ENCODE measurements at regions not wholly inside any gene's neighbourhood (a gene's known extent, or its start where the extent isn't known, plus 50 kb on each side); places are given as distances from the start of the nearest gene placed in this dataset.

DNA sequence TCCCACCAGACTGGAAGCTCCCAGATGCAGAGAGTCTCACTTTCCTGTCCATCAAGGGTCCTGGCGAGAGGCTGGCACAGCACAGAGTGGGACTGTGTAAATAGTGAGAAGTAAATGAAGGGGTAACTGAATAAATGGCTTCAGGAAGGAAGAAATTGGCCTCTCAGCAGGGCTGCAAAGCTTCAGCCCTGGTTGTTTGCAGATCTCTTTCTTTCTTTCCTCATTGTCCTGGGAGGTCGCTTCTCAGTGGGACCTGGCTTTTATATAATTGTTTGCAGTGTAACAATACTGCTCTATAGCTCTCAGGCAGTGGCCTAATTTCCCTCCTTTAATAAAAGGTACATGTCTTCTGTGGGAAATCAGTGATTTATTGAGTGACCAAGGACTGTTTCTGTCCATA is 74.9 kb upstream of the GPR45 start:
- 43% methylated on average over 2 of the region's 2 CpGs for WGBS

DNA sequence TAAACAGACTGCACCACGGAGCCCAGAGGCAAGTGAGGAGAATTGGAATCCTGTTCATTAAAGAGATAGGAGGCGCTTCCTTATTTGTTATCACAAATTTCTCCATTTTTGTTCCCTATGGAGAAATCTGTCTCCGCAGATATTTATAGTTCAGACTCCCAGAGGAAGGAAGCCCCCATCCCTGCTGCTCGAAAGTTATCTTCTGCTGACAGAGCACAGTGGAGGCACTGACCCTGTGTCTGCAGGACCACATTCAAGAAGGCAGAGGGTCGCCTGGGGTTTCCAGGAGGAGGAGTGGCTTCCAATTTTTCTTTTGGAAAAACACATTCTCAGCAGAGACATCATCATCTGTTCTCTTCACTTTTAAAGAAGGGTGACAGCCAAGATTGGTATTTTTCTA is 73.0 kb upstream of the GPR45 start:
- no peak overlapping the region for H3K27ac ChIP-seq (ENCODE audit: low read depth in 1 of 2, low read length in 2 of 2)
- H3K36me3 ChIP-seq (ENCODE audit: control insufficient read depth in 4 of 4, insufficient read depth in 3 of 4, low read depth in 1 of 4, low read length in 3 of 4) = no peaks in the 10 kb centered on the region
- no peak for DNase-seq (ENCODE audit: low spot score)
- WGBS = 45% methylated on average over 5 of the region's 5 CpGs
- H3K4me3 ChIP-seq (ENCODE audit: low read depth in 1 of 3, low read length in 3 of 3) = no peak overlapping the region
- H3K4me1 ChIP-seq (ENCODE audit: control insufficient read depth in 4 of 4, insufficient read depth in 4 of 4, low read length in 3 of 4) = peaks cover 0 to 1% (median 0%) of the 10 kb centered on the region in 4 donors
- H3K9me3 ChIP-seq (ENCODE audit: control insufficient read depth in 4 of 4, low read length in 3 of 4) = peaks cover 0 to 4% (median under 1%) of the 10 kb centered on the region in 4 donors
- no peak overlapping the region for H3K9ac ChIP-seq (ENCODE audit: low read depth in 1 of 2, low read length in 2 of 2)
- TF ChIP-seq JUND (IDR thresholded peaks at IDR 0.05) = no peak
- TF ChIP-seq EGR1 (IDR thresholded peaks at IDR 0.05; ENCODE audit: low read depth in 2 of 2) = no peak
- peak in 1 of 2 donors; percentile 17 for TF ChIP-seq RXRA (IDR thresholded peaks at IDR 0.05)
- no peaks in the 10 kb centered on the region for H3K27me3 ChIP-seq (ENCODE audit: control insufficient read depth in 4 of 4, insufficient read depth in 4 of 4, low read length in 3 of 4)

More for the DNA sequence above, 74.9 kb upstream of the GPR45 start:
- no peaks in the 10 kb centered on the region for H3K27me3 ChIP-seq (ENCODE audit: control insufficient read depth in 4 of 4, insufficient read depth in 4 of 4, low read length in 3 of 4)
- H3K27ac ChIP-seq (ENCODE audit: low read depth in 1 of 2, low read length in 2 of 2) = no peak overlapping the region
- no peak for DNase-seq (ENCODE audit: low spot score)
- peaks cover 0 to 1% (median 0%) of the 10 kb centered on the region in 4 donors for H3K4me1 ChIP-seq (ENCODE audit: control insufficient read depth in 4 of 4, insufficient read depth in 4 of 4, low read length in 3 of 4)
- H3K9me3 ChIP-seq (ENCODE audit: control insufficient read depth in 4 of 4, low read length in 3 of 4) = peaks cover 0 to 4% (median 2%) of the 10 kb centered on the region in 4 donors
- TF ChIP-seq YY1 (IDR thresholded peaks at IDR 0.05) (no peak), TAF1 (conservative IDR thresholded peaks at IDR 0.05) (no peak), NR2F2 (IDR thresholded peaks at IDR 0.05) (no peak), FOXA1 (IDR thresholded peaks at IDR 0.05) (no peak), RXRA (IDR thresholded peaks at IDR 0.05) (no peak), EGR1 (IDR thresholded peaks at IDR 0.05; ENCODE audit: low read depth in 2 of 2) (no peak), GABPA (IDR thresholded peaks at IDR 0.05 in 1 of 2, conservative IDR thresholded peaks at IDR 0.05 in 1 of 2) (no peak), HNF4A (conservative IDR thresholded peaks at IDR 0.05) (no peak), JUND (IDR thresholded peaks at IDR 0.05) (no peak)
- TF ChIP-seq, protein P1, sequence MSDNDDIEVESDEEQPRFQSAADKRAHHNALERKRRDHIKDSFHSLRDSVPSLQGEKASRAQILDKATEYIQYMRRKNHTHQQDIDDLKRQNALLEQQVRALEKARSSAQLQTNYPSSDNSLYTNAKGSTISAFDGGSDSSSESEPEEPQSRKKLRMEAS (IDR thresholded peaks at IDR 0.05) = no peak
- TF ChIP-seq, protein P2, sequence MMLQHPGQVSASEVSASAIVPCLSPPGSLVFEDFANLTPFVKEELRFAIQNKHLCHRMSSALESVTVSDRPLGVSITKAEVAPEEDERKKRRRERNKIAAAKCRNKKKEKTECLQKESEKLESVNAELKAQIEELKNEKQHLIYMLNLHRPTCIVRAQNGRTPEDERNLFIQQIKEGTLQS (IDR thresholded peaks at IDR 0.05) = no peak
- TF ChIP-seq, protein P3, sequence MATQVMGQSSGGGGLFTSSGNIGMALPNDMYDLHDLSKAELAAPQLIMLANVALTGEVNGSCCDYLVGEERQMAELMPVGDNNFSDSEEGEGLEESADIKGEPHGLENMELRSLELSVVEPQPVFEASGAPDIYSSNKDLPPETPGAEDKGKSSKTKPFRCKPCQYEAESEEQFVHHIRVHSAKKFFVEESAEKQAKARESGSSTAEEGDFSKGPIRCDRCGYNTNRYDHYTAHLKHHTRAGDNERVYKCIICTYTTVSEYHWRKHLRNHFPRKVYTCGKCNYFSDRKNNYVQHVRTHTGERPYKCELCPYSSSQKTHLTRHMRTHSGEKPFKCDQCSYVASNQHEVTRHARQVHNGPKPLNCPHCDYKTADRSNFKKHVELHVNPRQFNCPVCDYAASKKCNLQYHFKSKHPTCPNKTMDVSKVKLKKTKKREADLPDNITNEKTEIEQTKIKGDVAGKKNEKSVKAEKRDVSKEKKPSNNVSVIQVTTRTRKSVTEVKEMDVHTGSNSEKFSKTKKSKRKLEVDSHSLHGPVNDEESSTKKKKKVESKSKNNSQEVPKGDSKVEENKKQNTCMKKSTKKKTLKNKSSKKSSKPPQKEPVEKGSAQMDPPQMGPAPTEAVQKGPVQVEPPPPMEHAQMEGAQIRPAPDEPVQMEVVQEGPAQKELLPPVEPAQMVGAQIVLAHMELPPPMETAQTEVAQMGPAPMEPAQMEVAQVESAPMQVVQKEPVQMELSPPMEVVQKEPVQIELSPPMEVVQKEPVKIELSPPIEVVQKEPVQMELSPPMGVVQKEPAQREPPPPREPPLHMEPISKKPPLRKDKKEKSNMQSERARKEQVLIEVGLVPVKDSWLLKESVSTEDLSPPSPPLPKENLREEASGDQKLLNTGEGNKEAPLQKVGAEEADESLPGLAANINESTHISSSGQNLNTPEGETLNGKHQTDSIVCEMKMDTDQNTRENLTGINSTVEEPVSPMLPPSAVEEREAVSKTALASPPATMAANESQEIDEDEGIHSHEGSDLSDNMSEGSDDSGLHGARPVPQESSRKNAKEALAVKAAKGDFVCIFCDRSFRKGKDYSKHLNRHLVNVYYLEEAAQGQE (IDR thresholded peaks at IDR 0.05) = no peak
- H3K4me3 ChIP-seq (ENCODE audit: low read depth in 1 of 3, low read length in 3 of 3) = no peak overlapping the region
- no peaks in the 10 kb centered on the region for H3K36me3 ChIP-seq (ENCODE audit: control insufficient read depth in 4 of 4, insufficient read depth in 3 of 4, low read depth in 1 of 4, low read length in 3 of 4)
- H3K9ac ChIP-seq (ENCODE audit: low read depth in 1 of 2, low read length in 2 of 2) = no peak overlapping the region

DNA sequence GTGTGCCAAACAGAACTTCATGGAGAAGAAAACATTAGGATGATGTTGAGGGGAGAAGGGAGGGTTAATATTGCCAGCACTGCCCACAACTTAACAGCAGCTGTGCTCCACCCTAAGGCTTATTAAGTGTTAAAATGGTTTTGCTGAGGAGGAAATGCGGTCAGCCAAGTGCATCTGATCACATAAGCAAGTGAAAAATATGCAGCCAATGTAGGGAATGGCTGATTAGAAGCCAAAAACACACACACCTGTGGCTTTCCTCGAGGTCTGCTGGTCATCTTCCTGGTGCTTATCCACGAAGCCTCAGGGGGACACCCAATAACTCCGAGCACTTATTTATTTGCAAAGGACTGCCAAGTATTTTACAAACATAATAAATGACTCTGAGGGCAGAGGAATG is 66.3 kb upstream of the GPR45 start:
- WGBS = 13% methylated on average over 4 of the region's 4 CpGs
- Histone ChIP-seq H3K9ac (ENCODE audit: low read depth in 1 of 2, low read length in 2 of 2) (no peak overlapping the region), H3K4me1 (ENCODE audit: control insufficient read depth in 4 of 4, insufficient read depth in 4 of 4, low read length in 3 of 4) (peaks cover 0 to 1% (median 0%) of the 10 kb centered on the region in 4 donors), H3K27ac (ENCODE audit: low read depth in 1 of 2, low read length in 2 of 2) (no peak overlapping the region), H3K27me3 (ENCODE audit: control insufficient read depth in 4 of 4, insufficient read depth in 4 of 4, low read length in 3 of 4) (no peaks in the 10 kb centered on the region), H3K4me3 (ENCODE audit: low read depth in 1 of 3, low read length in 3 of 3) (no peak overlapping the region), H3K9me3 (ENCODE audit: control insufficient read depth in 4 of 4, low read length in 3 of 4) (no peaks in the 10 kb centered on the region), H3K36me3 (ENCODE audit: control insufficient read depth in 4 of 4, insufficient read depth in 3 of 4, low read depth in 1 of 4, low read length in 3 of 4) (no peaks in the 10 kb centered on the region)
- DNase-seq (ENCODE audit: low spot score) = no peak
- no peak for TF ChIP-seq JUND (IDR thresholded peaks at IDR 0.05)
- TF ChIP-seq, protein P3 (IDR thresholded peaks at IDR 0.05) = no peak
- no peak for TF ChIP-seq TAF1 (conservative IDR thresholded peaks at IDR 0.05)
- TF ChIP-seq SP1 (IDR thresholded peaks at IDR 0.05) = no peak
- TF ChIP-seq YY1 (IDR thresholded peaks at IDR 0.05) = no peak
- TF ChIP-seq, protein P4, sequence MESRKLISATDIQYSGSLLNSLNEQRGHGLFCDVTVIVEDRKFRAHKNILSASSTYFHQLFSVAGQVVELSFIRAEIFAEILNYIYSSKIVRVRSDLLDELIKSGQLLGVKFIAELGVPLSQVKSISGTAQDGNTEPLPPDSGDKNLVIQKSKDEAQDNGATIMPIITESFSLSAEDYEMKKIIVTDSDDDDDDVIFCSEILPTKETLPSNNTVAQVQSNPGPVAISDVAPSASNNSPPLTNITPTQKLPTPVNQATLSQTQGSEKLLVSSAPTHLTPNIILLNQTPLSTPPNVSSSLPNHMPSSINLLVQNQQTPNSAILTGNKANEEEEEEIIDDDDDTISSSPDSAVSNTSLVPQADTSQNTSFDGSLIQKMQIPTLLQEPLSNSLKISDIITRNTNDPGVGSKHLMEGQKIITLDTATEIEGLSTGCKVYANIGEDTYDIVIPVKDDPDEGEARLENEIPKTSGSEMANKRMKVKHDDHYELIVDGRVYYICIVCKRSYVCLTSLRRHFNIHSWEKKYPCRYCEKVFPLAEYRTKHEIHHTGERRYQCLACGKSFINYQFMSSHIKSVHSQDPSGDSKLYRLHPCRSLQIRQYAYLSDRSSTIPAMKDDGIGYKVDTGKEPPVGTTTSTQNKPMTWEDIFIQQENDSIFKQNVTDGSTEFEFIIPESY (IDR thresholded peaks at IDR 0.05) = no peak
- no peak for TF ChIP-seq NR2F2 (IDR thresholded peaks at IDR 0.05)
- TF ChIP-seq HNF4G (IDR thresholded peaks at IDR 0.05) = no peak
- no peak for TF ChIP-seq FOXA2 (IDR thresholded peaks at IDR 0.05)
- TF ChIP-seq, protein P2 (IDR thresholded peaks at IDR 0.05) = no peak
- TF ChIP-seq, protein P1 (IDR thresholded peaks at IDR 0.05) = no peak
- no peak for TF ChIP-seq EGR1 (IDR thresholded peaks at IDR 0.05; ENCODE audit: low read depth in 2 of 2)
- no peak for TF ChIP-seq HNF4A (conservative IDR thresholded peaks at IDR 0.05)
- TF ChIP-seq FOXA1 (IDR thresholded peaks at IDR 0.05) = no peak
- TF ChIP-seq GABPA (IDR thresholded peaks at IDR 0.05 in 1 of 2, conservative IDR thresholded peaks at IDR 0.05 in 1 of 2) = no peak

Measured in liver (tissue), 7 donors.